SU-DHL-6 (cell line): ENCODE measurements at regions not wholly inside any gene's neighbourhood (a gene's known extent, or its start where the extent isn't known, plus 50 kb on each side); places are given as distances from the start of the nearest gene placed in this dataset.

Experiments used
- H2AFZ ChIP-seq: fragments of 200-600 bp; sonication (generic); 2 replicates; pipeline ENCODE4 v1.6.1; 2014; ENCODE audit warnings: low read depth, mild to moderate bottlenecking, moderate library complexity, mixed read lengths, antibody characterized with exemption, low read length; ENCODE audit not compliant: severe bottlenecking
- H3F3A ChIP-seq: fragments of 200-600 bp; shearing (Covaris generic); 2 replicates; pipeline ENCODE4 v1.6.0; 2016; ENCODE audit warnings: antibody characterized with exemption, mild to moderate bottlenecking; ENCODE audit not compliant: insufficient read depth
- H3K27ac ChIP-seq: fragments of 200-600 bp; sonication (generic); 2 replicates; pipeline ENCODE4 v1.5.1; 2016; ENCODE audit warnings: low read depth, mild to moderate bottlenecking, low read length, moderate library complexity, mixed read lengths
- H3K27me3 ChIP-seq: fragments of 200-600 bp; sonication (generic), shearing (Covaris generic); 2 replicates; pipeline ENCODE4 v1.6.0; 2014; ENCODE audit warnings: mild to moderate bottlenecking, low read length
- H3K36me3 ChIP-seq: fragments of 200-600 bp; sonication (generic); 2 replicates; pipeline ENCODE4 v1.6.1; 2014; ENCODE audit warnings: mild to moderate bottlenecking, low read length, mixed read lengths
- H3K4me2 ChIP-seq: fragments of 300-600, 200-600 bp; shearing (Covaris generic), sonication (generic); 2 replicates; pipeline ENCODE4 v1.6.0; 2014; ENCODE audit warnings: low read length, low read depth, mild to moderate bottlenecking; ENCODE audit not compliant: poor library complexity, severe bottlenecking
- H3K4me3 ChIP-seq: fragments of 200-600 bp; sonication (generic); 2 replicates; pipeline ENCODE4 v1.5.1; 2014; ENCODE audit warnings: antibody characterized with exemption, low read length, mild to moderate bottlenecking, mixed read lengths; ENCODE audit not compliant: insufficient read depth, poor library complexity, severe bottlenecking
- H3K79me2 ChIP-seq: fragments of 200-600 bp; sonication (generic); 2 replicates; pipeline ENCODE4 v1.6.1; 2014; ENCODE audit warnings: mild to moderate bottlenecking, low read length, moderate library complexity; ENCODE audit not compliant: insufficient read depth
- H3K9ac ChIP-seq: fragments of 200-600 bp; sonication (generic); 2 replicates; pipeline ENCODE4 v1.7.0; 2014; ENCODE audit warnings: mild to moderate bottlenecking, low read length
- H3K9me2 ChIP-seq: fragments of 200-600 bp; sonication (generic); replicated peaks from 2 replicates; pipeline ENCODE4 v1.6.1; 2014; ENCODE audit warnings: low read length; ENCODE audit not compliant: insufficient read depth
- H3K9me3 ChIP-seq: fragments of 200-600 bp; sonication (generic); 2 replicates; pipeline ENCODE4 v1.6.1; 2014; ENCODE audit warnings: low read length, mixed read lengths; ENCODE audit not compliant: insufficient read depth
- H4K20me1 ChIP-seq: fragments of 200-600 bp; sonication (generic); 2 replicates; pipeline ENCODE4 v1.6.1; 2014; ENCODE audit warnings: low read depth, mild to moderate bottlenecking, antibody characterized with exemption, low read length, moderate library complexity, mixed read lengths
- EZH2phosphoT487 ChIP-seq: fragments of 200-600 bp; sonication (generic), shearing (Covaris generic); conservative IDR thresholded peaks from 2 replicates; pipeline ENCODE4 v1.6.1; 2018; ENCODE audit warnings: mild to moderate bottlenecking, antibody characterized with exemption, low read length, moderate library complexity, mixed read lengths
- TF ChIP-seq, protein P1 (sequence below): fragments of 200-600 bp; sonication (generic); IDR thresholded peaks from one replicate; pipeline ENCODE4 v1.5.1; 2017; ENCODE audit warnings: antibody characterized with exemption, mild to moderate bottlenecking, low read length, moderate library complexity; ENCODE audit not compliant: insufficient read depth, poor library complexity, severe bottlenecking

DNA sequence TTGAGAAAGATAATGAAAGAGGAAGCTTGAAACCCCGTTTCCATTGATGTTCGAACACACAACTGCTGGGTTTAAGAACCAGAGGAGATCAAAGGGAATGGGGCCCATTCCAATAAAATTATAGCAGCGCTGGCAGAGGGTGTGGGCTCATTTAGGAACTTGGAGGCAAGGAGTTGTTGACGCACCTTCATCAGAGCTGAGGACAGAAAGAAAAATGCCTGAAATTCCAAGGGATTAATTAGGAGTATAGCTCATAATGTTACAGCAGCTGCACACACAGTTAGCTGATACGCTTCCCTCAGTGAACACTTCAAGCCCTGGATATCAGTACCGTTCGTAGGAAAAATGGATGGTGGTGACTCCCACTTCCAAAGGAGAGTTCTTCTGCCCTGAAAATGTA lies 127.2 kb downstream of the AXIN2 start:
- Histone ChIP-seq H3K27me3 (no peaks in the 10 kb centered on the region), H3K4me3 (no peak overlapping the region)

DNA sequence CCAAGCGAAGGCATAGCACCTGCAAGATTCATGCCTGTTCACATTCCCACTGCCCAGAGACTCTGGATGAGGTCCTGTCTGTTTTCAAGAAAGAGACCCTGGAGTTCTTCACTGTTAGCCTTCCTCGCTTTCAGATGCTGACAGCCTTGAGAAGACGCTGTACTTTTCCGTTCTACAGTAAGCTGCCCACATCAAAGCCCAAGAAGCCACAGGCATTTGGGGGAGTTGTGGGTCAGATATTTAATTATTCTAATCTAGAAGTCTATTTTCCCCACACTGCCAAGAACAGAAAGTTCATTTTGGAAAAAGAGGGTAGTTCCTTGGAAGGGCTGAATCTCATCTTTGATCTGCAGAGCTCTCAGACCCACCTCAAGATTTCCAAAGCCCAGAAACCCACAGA lies 127.9 kb downstream of the AXIN2 start:
- Histone ChIP-seq H3K79me2 (no peaks in the 10 kb centered on the region), H4K20me1 (no peaks in the 10 kb centered on the region), H3K9me2 (no peaks in the 10 kb centered on the region), H3K9ac (no peak overlapping the region), H2AFZ (no peak overlapping the region), H3K27me3 (no peaks in the 10 kb centered on the region), H3K4me3 (no peak overlapping the region), H3F3A (no peaks in the 10 kb centered on the region), H3K27ac (no peak overlapping the region), H3K36me3 (no peaks in the 10 kb centered on the region), H3K4me2 (no peak overlapping the region), H3K9me3 (no peaks in the 10 kb centered on the region)
- TF ChIP-seq, protein P1, sequence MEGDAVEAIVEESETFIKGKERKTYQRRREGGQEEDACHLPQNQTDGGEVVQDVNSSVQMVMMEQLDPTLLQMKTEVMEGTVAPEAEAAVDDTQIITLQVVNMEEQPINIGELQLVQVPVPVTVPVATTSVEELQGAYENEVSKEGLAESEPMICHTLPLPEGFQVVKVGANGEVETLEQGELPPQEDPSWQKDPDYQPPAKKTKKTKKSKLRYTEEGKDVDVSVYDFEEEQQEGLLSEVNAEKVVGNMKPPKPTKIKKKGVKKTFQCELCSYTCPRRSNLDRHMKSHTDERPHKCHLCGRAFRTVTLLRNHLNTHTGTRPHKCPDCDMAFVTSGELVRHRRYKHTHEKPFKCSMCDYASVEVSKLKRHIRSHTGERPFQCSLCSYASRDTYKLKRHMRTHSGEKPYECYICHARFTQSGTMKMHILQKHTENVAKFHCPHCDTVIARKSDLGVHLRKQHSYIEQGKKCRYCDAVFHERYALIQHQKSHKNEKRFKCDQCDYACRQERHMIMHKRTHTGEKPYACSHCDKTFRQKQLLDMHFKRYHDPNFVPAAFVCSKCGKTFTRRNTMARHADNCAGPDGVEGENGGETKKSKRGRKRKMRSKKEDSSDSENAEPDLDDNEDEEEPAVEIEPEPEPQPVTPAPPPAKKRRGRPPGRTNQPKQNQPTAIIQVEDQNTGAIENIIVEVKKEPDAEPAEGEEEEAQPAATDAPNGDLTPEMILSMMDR = no peak
- no peak for TF ChIP-seq EZH2phosphoT487

More for the DNA sequence above, 127.2 kb downstream of the AXIN2 start:
- Histone ChIP-seq H3K79me2 (no peaks in the 10 kb centered on the region), H2AFZ (no peak overlapping the region), H3K9me3 (no peaks in the 10 kb centered on the region), H3K9ac (no peak overlapping the region), H3K4me2 (no peak overlapping the region), H3K36me3 (no peaks in the 10 kb centered on the region), H3K27ac (no peak overlapping the region), H4K20me1 (no peaks in the 10 kb centered on the region), H3F3A (no peaks in the 10 kb centered on the region), H3K9me2 (no peaks in the 10 kb centered on the region)
- TF ChIP-seq EZH2phosphoT487 = no peak
- TF ChIP-seq, protein P1 = no peak

DNA sequence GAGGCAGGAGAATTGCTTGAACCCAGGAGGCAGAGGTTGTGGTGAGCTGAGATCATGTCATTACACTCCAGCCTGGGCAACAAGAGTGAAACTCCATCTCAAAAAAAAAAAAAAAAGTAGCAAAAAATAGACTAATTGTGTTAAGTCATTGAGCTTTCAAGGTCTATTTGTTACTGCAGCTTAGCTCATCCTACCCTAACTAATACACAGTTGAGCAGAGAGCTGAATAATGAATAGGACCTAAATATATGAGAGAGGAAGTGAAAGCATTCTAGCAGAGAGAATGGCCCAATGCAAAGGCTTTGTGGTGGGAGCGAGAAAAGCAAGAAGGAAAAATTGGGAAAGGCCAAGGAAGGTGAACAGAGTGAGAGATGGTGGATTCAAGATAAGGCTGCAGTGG lies 128.3 kb downstream of the AXIN2 start:
- Histone ChIP-seq H3F3A (no peaks in the 10 kb centered on the region), H3K9me2 (no peaks in the 10 kb centered on the region), H3K4me2 (no peak overlapping the region), H3K9ac (no peak overlapping the region), H3K27ac (no peak overlapping the region), H3K36me3 (no peaks in the 10 kb centered on the region), H3K27me3 (no peaks in the 10 kb centered on the region), H3K4me3 (no peak overlapping the region), H2AFZ (no peak overlapping the region), H3K79me2 (no peaks in the 10 kb centered on the region), H4K20me1 (no peaks in the 10 kb centered on the region), H3K9me3 (no peaks in the 10 kb centered on the region)
- TF ChIP-seq, protein P1 = no peak
- TF ChIP-seq EZH2phosphoT487 = no peak
